ENCODE measurements at regions not wholly inside any gene's neighbourhood (a gene's known extent, or its start where the extent isn't known, plus 50 kb on each side); places are given as distances from the start of the nearest gene placed in this dataset.
"Not testable (repeated sequence)": the region's sequence is repeated elsewhere in the genome, so short reads cannot be mapped to it uniquely, and the experiment has no call there.

DNA sequence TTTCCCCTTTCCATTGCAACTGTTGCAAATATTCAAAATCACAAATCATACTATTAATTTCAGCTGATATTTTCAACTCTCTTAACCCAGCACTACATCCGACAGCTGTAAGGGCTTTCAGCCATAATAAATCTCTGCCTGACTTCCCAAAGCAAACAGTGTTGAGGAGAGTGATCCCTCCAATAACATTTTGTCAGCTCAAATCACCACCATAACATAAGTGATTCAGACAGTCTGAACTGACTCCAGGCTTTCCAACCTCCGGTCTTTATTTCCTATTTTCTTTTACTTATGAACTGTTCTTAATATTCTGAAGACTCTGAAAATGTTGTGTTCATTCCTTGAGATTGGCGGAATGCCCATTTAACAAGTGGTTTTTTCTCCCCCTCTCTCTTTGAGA lies 1085.9 kb downstream of the GATA3 start (continued):
- no peak for TF ChIP-seq CTCF (IDR thresholded peaks at IDR 0.05; ENCODE audit: low read depth, low read length, missing input control)

GRCh38 chr10:9147475-9147874 lies 1093.0 kb downstream of the GATA3 start:
- DNase-seq (ENCODE audit: low spot score), result no peak
- no peaks in the 10 kb centered on the region for H3K4me1 ChIP-seq (ENCODE audit: control insufficient read depth in 4 of 4, insufficient read depth in 4 of 4, low read length in 3 of 4)
- H3K27me3 ChIP-seq (ENCODE audit: control insufficient read depth in 4 of 4, insufficient read depth in 4 of 4, low read length in 3 of 4), result peaks cover 0 to 3% (median 0%) of the 10 kb centered on the region in 4 donors
- no peak overlapping the region for H3K4me3 ChIP-seq (ENCODE audit: low read depth in 1 of 3, low read length in 3 of 3)
- WGBS, result 63% methylated on average over 6 of the region's 6 CpGs
- H3K27ac ChIP-seq (ENCODE audit: low read depth in 1 of 2, low read length in 2 of 2), result no peak overlapping the region
- TF ChIP-seq RXRA (IDR thresholded peaks at IDR 0.05) (no peak), EGR1 (IDR thresholded peaks at IDR 0.05; ENCODE audit: low read depth in 2 of 2) (no peak), YY1 (IDR thresholded peaks at IDR 0.05) (no peak), FOXA2 (IDR thresholded peaks at IDR 0.05) (no peak), JUND (IDR thresholded peaks at IDR 0.05) (no peak), CTCF (IDR thresholded peaks at IDR 0.05; ENCODE audit: low read depth, low read length, missing input control) (no peak), RAD21 (IDR thresholded peaks at IDR 0.05) (no peak), NR2F2 (IDR thresholded peaks at IDR 0.05) (no peak), GABPA (IDR thresholded peaks at IDR 0.05 in 1 of 2, conservative IDR thresholded peaks at IDR 0.05 in 1 of 2) (no peak), SP1 (IDR thresholded peaks at IDR 0.05) (no peak)
- TF ChIP-seq, protein P1, sequence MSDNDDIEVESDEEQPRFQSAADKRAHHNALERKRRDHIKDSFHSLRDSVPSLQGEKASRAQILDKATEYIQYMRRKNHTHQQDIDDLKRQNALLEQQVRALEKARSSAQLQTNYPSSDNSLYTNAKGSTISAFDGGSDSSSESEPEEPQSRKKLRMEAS (IDR thresholded peaks at IDR 0.05), result no peak
- TF ChIP-seq, protein P2, sequence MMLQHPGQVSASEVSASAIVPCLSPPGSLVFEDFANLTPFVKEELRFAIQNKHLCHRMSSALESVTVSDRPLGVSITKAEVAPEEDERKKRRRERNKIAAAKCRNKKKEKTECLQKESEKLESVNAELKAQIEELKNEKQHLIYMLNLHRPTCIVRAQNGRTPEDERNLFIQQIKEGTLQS (IDR thresholded peaks at IDR 0.05), result no peak
- no peaks in the 10 kb centered on the region for H3K36me3 ChIP-seq (ENCODE audit: control insufficient read depth in 4 of 4, insufficient read depth in 3 of 4, low read depth in 1 of 4, low read length in 3 of 4)
- H3K9ac ChIP-seq (ENCODE audit: low read depth in 1 of 2, low read length in 2 of 2), result no peak overlapping the region
- no peaks in the 10 kb centered on the region for H3K9me3 ChIP-seq (ENCODE audit: control insufficient read depth in 4 of 4, low read length in 3 of 4)

- no peak for TF ChIP-seq RXRA (IDR thresholded peaks at IDR 0.05)
- TF ChIP-seq CTCF (IDR thresholded peaks at IDR 0.05; ENCODE audit: low read depth, low read length, missing input control), result no peak
- TF ChIP-seq, protein P2 (IDR thresholded peaks at IDR 0.05), result no peak
- no peak for TF ChIP-seq FOXA1 (IDR thresholded peaks at IDR 0.05)
- TF ChIP-seq YY1 (IDR thresholded peaks at IDR 0.05), result no peak
- Histone ChIP-seq H3K4me1 (ENCODE audit: control insufficient read depth in 4 of 4, insufficient read depth in 4 of 4, low read length in 3 of 4) (no peaks in the 10 kb centered on the region), H3K4me3 (ENCODE audit: low read depth in 1 of 3, low read length in 3 of 3) (no peak overlapping the region)
Observed at GRCh38 chr10:9149134-9149533, 1094.6 kb downstream of the GATA3 start.

GRCh38 chr10:9153057-9153456 lies 1098.6 kb downstream of the GATA3 start:
- not testable (repeated sequence) for H3K4me1 ChIP-seq (ENCODE audit: control insufficient read depth in 4 of 4, insufficient read depth in 4 of 4, low read length in 3 of 4); H3K4me3 ChIP-seq (ENCODE audit: low read depth in 1 of 3, low read length in 3 of 3); H3K36me3 ChIP-seq (ENCODE audit: control insufficient read depth in 4 of 4, insufficient read depth in 3 of 4, low read depth in 1 of 4, low read length in 3 of 4); H3K9ac ChIP-seq (ENCODE audit: low read depth in 1 of 2, low read length in 2 of 2); H3K9me3 ChIP-seq (ENCODE audit: control insufficient read depth in 4 of 4, low read length in 3 of 4); H3K27me3 ChIP-seq (ENCODE audit: control insufficient read depth in 4 of 4, insufficient read depth in 4 of 4, low read length in 3 of 4); DNase-seq (ENCODE audit: low spot score); H3K27ac ChIP-seq (ENCODE audit: low read depth in 1 of 2, low read length in 2 of 2)
- WGBS, result 70% methylated on average over 1 of the region's 1 CpG

More at GRCh38 chr10:9149134-9149533, 1094.6 kb downstream of the GATA3 start:
- Histone ChIP-seq H3K9me3 (ENCODE audit: control insufficient read depth in 4 of 4, low read length in 3 of 4) (no peaks in the 10 kb centered on the region), H3K27me3 (ENCODE audit: control insufficient read depth in 4 of 4, insufficient read depth in 4 of 4, low read length in 3 of 4) (peaks cover 0 to 3% (median 0%) of the 10 kb centered on the region in 4 donors), H3K27ac (ENCODE audit: low read depth in 1 of 2, low read length in 2 of 2) (no peak overlapping the region), H3K36me3 (ENCODE audit: control insufficient read depth in 4 of 4, insufficient read depth in 3 of 4, low read depth in 1 of 4, low read length in 3 of 4) (no peaks in the 10 kb centered on the region), H3K9ac (ENCODE audit: low read depth in 1 of 2, low read length in 2 of 2) (no peak overlapping the region)
- DNase-seq (ENCODE audit: low spot score), result no peak
